ENCODE measurements at regions not wholly inside any gene's neighbourhood (a gene's known extent, or its start where the extent isn't known, plus 50 kb on each side); places are given as distances from the start of the nearest gene placed in this dataset.

GRCh38 chr2:14297340-14297739 is 335.2 kb upstream of the LRATD1 start:
- no peak for DNase-seq
- Mint-ChIP-seq H3K4me1 (no peaks in the 10 kb centered on the region), H3K4me3 (no peak overlapping the region), H3K27ac (no peak overlapping the region), H3K27me3 (no peaks in the 10 kb centered on the region), H3K9me3 (peaks cover 7 to 11% (median 9%) of the 10 kb centered on the region in 3 donors), H3K36me3 (no peaks in the 10 kb centered on the region)
- H3K27me3 ChIP-seq (replicated peaks in 1 of 2; ENCODE audit: control insufficient read depth in 2 of 2, extremely low read depth in 1 of 2, insufficient read depth in 2 of 2, low read length in 1 of 2), result no peaks in the 10 kb centered on the region
- WGBS (ENCODE audit: insufficient coverage), result no CpG with 5 or more reads among the region's 2 CpGs
- H3K36me3 ChIP-seq (ENCODE audit: control insufficient read depth in 2 of 2, extremely low read depth in 1 of 2, insufficient read depth in 1 of 2, low read length in 1 of 2), result no peaks in the 10 kb centered on the region
- H3K4me1 ChIP-seq (ENCODE audit: control insufficient read depth in 1 of 2, extremely low read depth in 1 of 2, insufficient read depth in 2 of 2, low read length in 2 of 2), result no peaks in the 10 kb centered on the region
- no peak for ATAC-seq (replicated peaks in 1 of 4)
- no peak overlapping the region for H3K4me3 ChIP-seq (ENCODE audit: control insufficient read depth in 1 of 2, extremely low read depth in 1 of 2, low read length in 1 of 2)
- H3K27ac ChIP-seq (ENCODE audit: low read length), result no peak overlapping the region
- CTCF ChIA-PET, result no interaction called here
- no peaks in the 10 kb centered on the region for H3K9me3 ChIP-seq
- POLR2A ChIA-PET, result no interaction called here

GRCh38 chr2:14297906-14298305 is 334.6 kb upstream of the LRATD1 start:
- POLR2A ChIA-PET, result no interaction called here
- ATAC-seq (replicated peaks in 1 of 4) (no peak), DNase-seq (no peak)
- CTCF ChIA-PET, result no interaction called here
- H3K4me1 Mint-ChIP-seq, result no peaks in the 10 kb centered on the region
- Histone ChIP-seq H3K36me3 (ENCODE audit: control insufficient read depth in 2 of 2, extremely low read depth in 1 of 2, insufficient read depth in 1 of 2, low read length in 1 of 2) (no peaks in the 10 kb centered on the region), H3K4me3 (ENCODE audit: control insufficient read depth in 1 of 2, extremely low read depth in 1 of 2, low read length in 1 of 2) (no peak overlapping the region), H3K27me3 (replicated peaks in 1 of 2; ENCODE audit: control insufficient read depth in 2 of 2, extremely low read depth in 1 of 2, insufficient read depth in 2 of 2, low read length in 1 of 2) (no peaks in the 10 kb centered on the region), H3K4me1 (ENCODE audit: control insufficient read depth in 1 of 2, extremely low read depth in 1 of 2, insufficient read depth in 2 of 2, low read length in 2 of 2) (no peaks in the 10 kb centered on the region), H3K27ac (ENCODE audit: low read length) (no peak overlapping the region), H3K9me3 (no peaks in the 10 kb centered on the region)
- H3K27ac Mint-ChIP-seq, result no peak overlapping the region
- no peaks in the 10 kb centered on the region for H3K27me3 Mint-ChIP-seq
- no peaks in the 10 kb centered on the region for H3K36me3 Mint-ChIP-seq
- no CpG with 5 or more reads among the region's 1 CpG for WGBS (ENCODE audit: insufficient coverage)
- peaks cover 7 to 11% (median 8%) of the 10 kb centered on the region in 3 donors for H3K9me3 Mint-ChIP-seq
- H3K4me3 Mint-ChIP-seq, result no peak overlapping the region

- no peaks in the 10 kb centered on the region for H3K9me3 ChIP-seq
- H3K36me3 ChIP-seq (ENCODE audit: control insufficient read depth in 2 of 2, extremely low read depth in 1 of 2, insufficient read depth in 1 of 2, low read length in 1 of 2), result no peaks in the 10 kb centered on the region
- H3K4me1 ChIP-seq (ENCODE audit: control insufficient read depth in 1 of 2, extremely low read depth in 1 of 2, insufficient read depth in 2 of 2, low read length in 2 of 2), result no peaks in the 10 kb centered on the region
- no peaks in the 10 kb centered on the region for H3K27me3 Mint-ChIP-seq
- H3K27ac ChIP-seq (ENCODE audit: low read length), result no peak overlapping the region
- H3K4me3 Mint-ChIP-seq, result no peak overlapping the region
- 71% methylated on average over 2 of the region's 2 CpGs for WGBS (ENCODE audit: insufficient coverage)
- no peaks in the 10 kb centered on the region for H3K36me3 Mint-ChIP-seq
- no peak overlapping the region for H3K4me3 ChIP-seq (ENCODE audit: control insufficient read depth in 1 of 2, extremely low read depth in 1 of 2, low read length in 1 of 2)
- ATAC-seq (replicated peaks in 1 of 4) (no peak), DNase-seq (no peak)
- ChIA-PET CTCF (no interaction called here), POLR2A (no interaction called here)
- no peaks in the 10 kb centered on the region for H3K4me1 Mint-ChIP-seq
- peaks cover 3 to 11% (median 9%) of the 10 kb centered on the region in 3 donors for H3K9me3 Mint-ChIP-seq
- no peak overlapping the region for H3K27ac Mint-ChIP-seq
- no peaks in the 10 kb centered on the region for H3K27me3 ChIP-seq (replicated peaks in 1 of 2; ENCODE audit: control insufficient read depth in 2 of 2, extremely low read depth in 1 of 2, insufficient read depth in 2 of 2, low read length in 1 of 2)
Measured at GRCh38 chr2:14301331-14301730, 331.2 kb upstream of the LRATD1 start.

GRCh38 chr2:14303366-14304115 is 329.0 kb upstream of the LRATD1 start:
- CTCF ChIA-PET, result no interaction called here
- Histone ChIP-seq H3K36me3 (ENCODE audit: control insufficient read depth in 2 of 2, extremely low read depth in 1 of 2, insufficient read depth in 1 of 2, low read length in 1 of 2) (no peaks in the 10 kb centered on the region), H3K9me3 (no peaks in the 10 kb centered on the region), H3K4me1 (ENCODE audit: control insufficient read depth in 1 of 2, extremely low read depth in 1 of 2, insufficient read depth in 2 of 2, low read length in 2 of 2) (no peaks in the 10 kb centered on the region), H3K27me3 (replicated peaks in 1 of 2; ENCODE audit: control insufficient read depth in 2 of 2, extremely low read depth in 1 of 2, insufficient read depth in 2 of 2, low read length in 1 of 2) (no peaks in the 10 kb centered on the region), H3K4me3 (ENCODE audit: control insufficient read depth in 1 of 2, extremely low read depth in 1 of 2, low read length in 1 of 2) (no peak overlapping the region), H3K27ac (ENCODE audit: low read length) (no peak overlapping the region)
- no peak overlapping the region for H3K4me3 Mint-ChIP-seq
- H3K36me3 Mint-ChIP-seq, result no peaks in the 10 kb centered on the region
- peaks cover 2 to 23% (median 16%) of the 10 kb centered on the region in 3 donors for H3K9me3 Mint-ChIP-seq
- ATAC-seq (replicated peaks in 1 of 4), result no peak
- no peaks in the 10 kb centered on the region for H3K27me3 Mint-ChIP-seq
- H3K27ac Mint-ChIP-seq, result no peak overlapping the region
- no CpG with 5 or more reads among the region's 3 CpGs for WGBS (ENCODE audit: insufficient coverage)
- POLR2A ChIA-PET, result no interaction called here
- DNase-seq, result no peak
- H3K4me1 Mint-ChIP-seq, result no peaks in the 10 kb centered on the region

- CTCF ChIA-PET, result no interaction called here
- Mint-ChIP-seq H3K4me3 (no peak overlapping the region), H3K27me3 (no peaks in the 10 kb centered on the region), H3K4me1 (no peaks in the 10 kb centered on the region), H3K9me3 (peaks cover 0 to 23% (median 16%) of the 10 kb centered on the region in 3 donors), H3K36me3 (no peaks in the 10 kb centered on the region), H3K27ac (no peak overlapping the region)
- no peaks in the 10 kb centered on the region for H3K4me1 ChIP-seq (ENCODE audit: control insufficient read depth in 1 of 2, extremely low read depth in 1 of 2, insufficient read depth in 2 of 2, low read length in 2 of 2)
- H3K9me3 ChIP-seq, result no peaks in the 10 kb centered on the region
- POLR2A ChIA-PET, result no interaction called here
- no peak overlapping the region for H3K4me3 ChIP-seq (ENCODE audit: control insufficient read depth in 1 of 2, extremely low read depth in 1 of 2, low read length in 1 of 2)
- no peaks in the 10 kb centered on the region for H3K36me3 ChIP-seq (ENCODE audit: control insufficient read depth in 2 of 2, extremely low read depth in 1 of 2, insufficient read depth in 1 of 2, low read length in 1 of 2)
- no peak overlapping the region for H3K27ac ChIP-seq (ENCODE audit: low read length)
- no peaks in the 10 kb centered on the region for H3K27me3 ChIP-seq (replicated peaks in 1 of 2; ENCODE audit: control insufficient read depth in 2 of 2, extremely low read depth in 1 of 2, insufficient read depth in 2 of 2, low read length in 1 of 2)
- ATAC-seq (replicated peaks in 1 of 4) (no peak), DNase-seq (no peak)
Measured at GRCh38 chr2:14304326-14304725, 328.2 kb upstream of the LRATD1 start.

GRCh38 chr2:14306268-14306861 is 326.2 kb upstream of the LRATD1 start:
- ChIA-PET CTCF (no interaction called here), POLR2A (no interaction called here)
- ATAC-seq (replicated peaks in 1 of 4) (no peak), DNase-seq (no peak)
- Histone ChIP-seq H3K27me3 (replicated peaks in 1 of 2; ENCODE audit: control insufficient read depth in 2 of 2, extremely low read depth in 1 of 2, insufficient read depth in 2 of 2, low read length in 1 of 2) (no peaks in the 10 kb centered on the region), H3K27ac (ENCODE audit: low read length) (no peak overlapping the region), H3K36me3 (ENCODE audit: control insufficient read depth in 2 of 2, extremely low read depth in 1 of 2, insufficient read depth in 1 of 2, low read length in 1 of 2) (no peaks in the 10 kb centered on the region), H3K4me3 (ENCODE audit: control insufficient read depth in 1 of 2, extremely low read depth in 1 of 2, low read length in 1 of 2) (no peak overlapping the region), H3K4me1 (ENCODE audit: control insufficient read depth in 1 of 2, extremely low read depth in 1 of 2, insufficient read depth in 2 of 2, low read length in 2 of 2) (no peaks in the 10 kb centered on the region), H3K9me3 (no peaks in the 10 kb centered on the region)
- whole genome bisulfite sequencing (ENCODE audit: insufficient coverage), result no CpG with 5 or more reads among the region's 3 CpGs
- H3K27me3 Mint-ChIP-seq, result no peaks in the 10 kb centered on the region
- H3K27ac Mint-ChIP-seq, result no peak overlapping the region
- H3K4me1 Mint-ChIP-seq, result no peaks in the 10 kb centered on the region
- H3K4me3 Mint-ChIP-seq, result no peak overlapping the region
- no peaks in the 10 kb centered on the region for H3K36me3 Mint-ChIP-seq
- peaks cover 0 to 21% (median 18%) of the 10 kb centered on the region in 3 donors for H3K9me3 Mint-ChIP-seq

All from T-cell (primary cell).